Endodermal cell (in vitro differentiated cells): ENCODE measurements at regions not wholly inside any gene's neighbourhood (a gene's known extent, or its start where the extent isn't known, plus 50 kb on each side); places are given as distances from the start of the nearest gene placed in this dataset.

Source experiments
- DNase-seq: peaks from one replicate; pipeline ENCODE4 v3.0.0-alpha.2; 2017
- H3K27ac ChIP-seq: 2 replicates; pipeline ENCODE4 v1.5.1; 2013; ENCODE audit warnings: mild to moderate bottlenecking, low read depth, low read length, moderate library complexity
- H3K27me3 ChIP-seq: 2 replicates; pipeline ENCODE4 v1.6.1; 2013; ENCODE audit warnings: mild to moderate bottlenecking, low read length, moderate library complexity; ENCODE audit not compliant: insufficient read depth, control insufficient read depth, poor library complexity, severe bottlenecking
- H3K36me3 ChIP-seq: 2 replicates; pipeline ENCODE4 v1.7.0; 2013; ENCODE audit warnings: mild to moderate bottlenecking, low read length, moderate library complexity; ENCODE audit not compliant: control insufficient read depth, insufficient read depth
- H3K4me1 ChIP-seq: one replicate; pipeline ENCODE4 v1.7.0; 2013; ENCODE audit warnings: low read length; ENCODE audit not compliant: control insufficient read depth, insufficient read depth
- H3K4me3 ChIP-seq: 2 replicates; pipeline ENCODE4 v1.5.1; 2013; ENCODE audit warnings: mild to moderate bottlenecking, low read length, moderate library complexity
- H3K9ac ChIP-seq: 2 replicates; pipeline ENCODE4 v1.6.1; 2013; ENCODE audit warnings: mild to moderate bottlenecking, low read length, moderate library complexity; ENCODE audit not compliant: poor library complexity, severe bottlenecking; ENCODE audit errors: extremely low read depth
- H3K9me3 ChIP-seq: 2 replicates; pipeline ENCODE4 v1.6.1; 2013; ENCODE audit warnings: mild to moderate bottlenecking, low read length, moderate library complexity; ENCODE audit not compliant: control insufficient read depth
- H3K27ac Mint-ChIP-seq: 2 replicates; pipeline ENCODE4 v1.8.0; 2020; ENCODE audit warnings: mixed read lengths
- H3K27me3 Mint-ChIP-seq: 2 replicates; pipeline ENCODE4 v1.8.0; 2021; ENCODE audit warnings: mild to moderate bottlenecking, mixed read lengths; ENCODE audit not compliant: insufficient read depth
- H3K36me3 Mint-ChIP-seq: 2 replicates; pipeline ENCODE4 v1.8.0; 2020; ENCODE audit warnings: low read depth, mixed read lengths
- H3K4me1 Mint-ChIP-seq: 2 replicates; pipeline ENCODE4 v1.8.0; 2020; ENCODE audit warnings: mixed read lengths
- H3K4me3 Mint-ChIP-seq: 2 replicates; pipeline ENCODE4 v1.8.0; 2020; ENCODE audit warnings: mild to moderate bottlenecking, moderate library complexity, mixed read lengths
- H3K9me3 Mint-ChIP-seq: 2 replicates; pipeline ENCODE4 v1.8.0; 2020; ENCODE audit warnings: mild to moderate bottlenecking, mixed read lengths
- WGBS, 2 experiments: methylation state at CpG; one replicate each; pipeline versions ENCODE4 v1.1.5 to v1.1.7; 2013; ENCODE audit warnings: missing lambda C conversion rate in 2 of 2, mixed read lengths in 1 of 2; ENCODE audit not compliant: insufficient coverage in 1 of 2, insufficient read length in 1 of 2; 5-methylcytosine and 5-hydroxymethylcytosine counted together
- TF ChIP-seq, protein P1 (sequence below): fragments of 200-600 bp; sonication (generic); conservative IDR thresholded peaks from 2 replicates; pipeline ENCODE4 v1.5.0; 2021; ENCODE audit warnings: antibody characterized with exemption, mild to moderate bottlenecking

DNA sequence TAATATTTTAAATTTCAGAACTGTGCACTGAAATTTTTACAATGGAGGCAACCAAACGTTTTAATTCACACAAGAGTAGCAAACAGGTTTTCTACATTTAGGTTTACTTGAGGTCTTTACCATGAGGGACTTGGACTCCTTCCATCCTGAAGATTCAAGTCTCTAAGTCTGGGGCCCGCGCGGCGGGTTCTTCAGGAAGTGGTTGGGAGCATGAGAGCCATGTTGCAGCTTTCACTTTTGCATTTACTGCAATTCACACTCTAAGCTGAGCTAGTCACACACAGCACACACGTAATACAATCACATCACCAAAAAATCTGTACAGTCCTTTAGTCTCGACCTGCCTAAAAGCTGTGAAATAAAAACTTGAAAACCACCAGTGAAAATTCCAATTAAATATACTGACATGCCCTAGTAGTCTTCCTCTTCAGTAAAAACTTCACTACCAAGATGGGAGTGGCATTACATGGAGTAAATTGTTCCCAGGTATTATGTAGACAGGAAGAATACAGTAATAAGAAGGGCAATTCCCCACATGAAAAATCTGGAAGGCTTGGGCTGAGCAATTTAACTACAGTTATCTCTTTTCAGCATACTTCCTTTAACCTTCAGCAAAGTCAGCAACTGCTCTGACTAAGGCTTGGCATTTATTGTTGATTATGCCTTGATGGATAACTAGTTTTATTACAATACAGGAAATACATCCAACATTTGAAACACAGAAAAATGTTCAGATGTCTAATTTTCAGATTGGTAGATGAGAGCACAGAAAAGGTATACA lies 571.1 kb upstream of the DIPK2B start:
- no peak overlapping the region for H3K9ac ChIP-seq
- H3K27ac ChIP-seq, result no peak overlapping the region
- no peak for DNase-seq
- TF ChIP-seq, protein P1, sequence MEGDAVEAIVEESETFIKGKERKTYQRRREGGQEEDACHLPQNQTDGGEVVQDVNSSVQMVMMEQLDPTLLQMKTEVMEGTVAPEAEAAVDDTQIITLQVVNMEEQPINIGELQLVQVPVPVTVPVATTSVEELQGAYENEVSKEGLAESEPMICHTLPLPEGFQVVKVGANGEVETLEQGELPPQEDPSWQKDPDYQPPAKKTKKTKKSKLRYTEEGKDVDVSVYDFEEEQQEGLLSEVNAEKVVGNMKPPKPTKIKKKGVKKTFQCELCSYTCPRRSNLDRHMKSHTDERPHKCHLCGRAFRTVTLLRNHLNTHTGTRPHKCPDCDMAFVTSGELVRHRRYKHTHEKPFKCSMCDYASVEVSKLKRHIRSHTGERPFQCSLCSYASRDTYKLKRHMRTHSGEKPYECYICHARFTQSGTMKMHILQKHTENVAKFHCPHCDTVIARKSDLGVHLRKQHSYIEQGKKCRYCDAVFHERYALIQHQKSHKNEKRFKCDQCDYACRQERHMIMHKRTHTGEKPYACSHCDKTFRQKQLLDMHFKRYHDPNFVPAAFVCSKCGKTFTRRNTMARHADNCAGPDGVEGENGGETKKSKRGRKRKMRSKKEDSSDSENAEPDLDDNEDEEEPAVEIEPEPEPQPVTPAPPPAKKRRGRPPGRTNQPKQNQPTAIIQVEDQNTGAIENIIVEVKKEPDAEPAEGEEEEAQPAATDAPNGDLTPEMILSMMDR, result no peak
- Mint-ChIP-seq H3K27me3 (no peaks in the 10 kb centered on the region), H3K4me1 (peaks cover 4% of the 10 kb centered on the region), H3K9me3 (peaks cover 24% of the 10 kb centered on the region), H3K27ac (no peak overlapping the region), H3K36me3 (no peaks in the 10 kb centered on the region), H3K4me3 (no peak overlapping the region)
- WGBS, 2 experiments, result 87% methylated on average over 7 of the region's 7 CpGs; no CpG with 5 or more reads in 1 of the 2 experiments
- peaks cover 9% of the 10 kb centered on the region for H3K36me3 ChIP-seq
- H3K9me3 ChIP-seq, result no peaks in the 10 kb centered on the region
- no peaks in the 10 kb centered on the region for H3K4me1 ChIP-seq
- no peak overlapping the region for H3K4me3 ChIP-seq
- no peaks in the 10 kb centered on the region for H3K27me3 ChIP-seq

DNA sequence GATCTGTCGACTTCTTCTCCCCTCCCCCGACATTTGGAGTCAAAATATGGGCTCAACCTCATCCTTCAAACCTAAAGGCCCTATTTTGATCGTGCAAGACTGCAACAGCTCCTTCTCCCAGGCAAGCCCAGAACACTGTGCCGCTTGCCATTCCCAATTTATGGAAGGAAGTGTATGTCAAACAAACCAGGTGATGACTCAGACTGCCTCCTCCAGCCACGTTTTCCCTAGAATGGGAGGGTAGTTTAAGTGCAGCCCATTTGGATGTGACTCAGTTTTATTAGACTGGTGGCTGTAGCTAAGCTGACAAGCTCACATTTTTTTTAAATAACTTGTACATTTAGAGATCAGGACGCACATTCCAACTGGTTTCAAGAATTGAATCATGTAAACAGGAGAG lies 570.4 kb upstream of the DIPK2B start:
- H3K27me3 Mint-ChIP-seq, result no peaks in the 10 kb centered on the region

DNA sequence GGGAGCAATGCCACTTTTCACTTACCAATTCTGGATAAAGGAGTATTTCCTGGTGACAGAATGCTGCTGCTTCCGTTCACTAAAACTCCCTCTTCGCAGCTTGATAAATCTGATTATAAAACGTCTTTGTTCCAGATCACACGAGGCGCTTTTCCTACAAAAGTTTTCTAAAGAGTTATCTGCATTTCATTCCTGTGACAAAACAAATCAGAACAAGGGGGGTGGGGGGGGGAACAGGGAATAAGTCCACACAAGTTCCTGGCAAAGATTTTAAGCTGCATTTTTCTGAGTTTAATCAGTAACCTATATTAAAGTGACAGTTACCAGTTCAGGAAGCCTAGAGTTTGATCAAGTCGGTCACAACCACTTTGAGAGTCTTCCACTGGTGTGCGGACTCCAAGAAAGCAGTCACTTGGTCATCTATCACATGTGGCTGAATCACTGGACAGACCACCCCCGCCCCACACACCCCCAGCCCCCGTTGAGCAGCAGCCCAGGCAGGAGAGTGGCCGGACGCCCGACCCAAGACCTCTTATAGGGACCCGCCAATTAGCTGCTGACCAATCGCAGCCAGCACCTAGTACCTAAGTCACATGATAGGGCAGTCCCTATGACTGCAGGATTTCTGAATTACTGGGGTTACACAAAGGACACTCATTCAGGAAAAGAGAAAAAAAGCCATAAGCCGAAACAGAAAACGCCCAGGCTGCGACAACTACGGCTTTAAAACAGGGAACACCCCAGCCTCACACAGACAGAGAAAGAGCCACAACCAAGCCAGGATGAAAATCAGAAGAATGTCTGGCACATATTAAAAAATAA lies 569.3 kb upstream of the DIPK2B start:
- Mint-ChIP-seq H3K4me3 (no peak overlapping the region), H3K9me3 (peaks cover 26% of the 10 kb centered on the region), H3K27me3 (no peaks in the 10 kb centered on the region), H3K4me1 (peaks cover 4% of the 10 kb centered on the region), H3K36me3 (no peaks in the 10 kb centered on the region), H3K27ac (no peak overlapping the region)
- H3K27me3 ChIP-seq, result no peaks in the 10 kb centered on the region
- WGBS, 2 experiments, result 80 to 91% methylated on average over 6 to 16 of the region's 18 CpGs
- H3K4me1 ChIP-seq, result no peaks in the 10 kb centered on the region
- H3K9ac ChIP-seq, result no peak overlapping the region
- H3K4me3 ChIP-seq, result no peak overlapping the region
- H3K27ac ChIP-seq, result peak overlapping the region; percentile 17
- H3K36me3 ChIP-seq, result peaks cover 9% of the 10 kb centered on the region
- TF ChIP-seq, protein P1, result no peak
- H3K9me3 ChIP-seq, result no peaks in the 10 kb centered on the region
- no peak for DNase-seq

More for the DNA sequence above, 570.4 kb upstream of the DIPK2B start:
- H3K27ac Mint-ChIP-seq, result no peak overlapping the region
- Histone ChIP-seq H3K4me1 (no peaks in the 10 kb centered on the region), H3K9ac (no peak overlapping the region), H3K36me3 (peaks cover 9% of the 10 kb centered on the region), H3K27me3 (no peaks in the 10 kb centered on the region), H3K27ac (no peak overlapping the region), H3K9me3 (no peaks in the 10 kb centered on the region), H3K4me3 (no peak overlapping the region)
- no peaks in the 10 kb centered on the region for H3K36me3 Mint-ChIP-seq
- no peak for DNase-seq
- WGBS, 2 experiments, result 80 to 89% methylated on average over 1 to 6 of the region's 6 CpGs
- H3K9me3 Mint-ChIP-seq, result peaks cover 22% of the 10 kb centered on the region
- peaks cover 4% of the 10 kb centered on the region for H3K4me1 Mint-ChIP-seq
- TF ChIP-seq, protein P1, result no peak
- no peak overlapping the region for H3K4me3 Mint-ChIP-seq
